ENCODE measurements at regions not wholly inside any gene's neighbourhood (a gene's known extent, or its start where the extent isn't known, plus 50 kb on each side); places are given as distances from the start of the nearest gene placed in this dataset.
A peak's percentile ranks its signal among the peaks of the same experiment; 100 is the strongest.

- no peak for DNase-seq (ENCODE audit: low read depth, low spot score)
- TF ChIP-seq, protein P1, sequence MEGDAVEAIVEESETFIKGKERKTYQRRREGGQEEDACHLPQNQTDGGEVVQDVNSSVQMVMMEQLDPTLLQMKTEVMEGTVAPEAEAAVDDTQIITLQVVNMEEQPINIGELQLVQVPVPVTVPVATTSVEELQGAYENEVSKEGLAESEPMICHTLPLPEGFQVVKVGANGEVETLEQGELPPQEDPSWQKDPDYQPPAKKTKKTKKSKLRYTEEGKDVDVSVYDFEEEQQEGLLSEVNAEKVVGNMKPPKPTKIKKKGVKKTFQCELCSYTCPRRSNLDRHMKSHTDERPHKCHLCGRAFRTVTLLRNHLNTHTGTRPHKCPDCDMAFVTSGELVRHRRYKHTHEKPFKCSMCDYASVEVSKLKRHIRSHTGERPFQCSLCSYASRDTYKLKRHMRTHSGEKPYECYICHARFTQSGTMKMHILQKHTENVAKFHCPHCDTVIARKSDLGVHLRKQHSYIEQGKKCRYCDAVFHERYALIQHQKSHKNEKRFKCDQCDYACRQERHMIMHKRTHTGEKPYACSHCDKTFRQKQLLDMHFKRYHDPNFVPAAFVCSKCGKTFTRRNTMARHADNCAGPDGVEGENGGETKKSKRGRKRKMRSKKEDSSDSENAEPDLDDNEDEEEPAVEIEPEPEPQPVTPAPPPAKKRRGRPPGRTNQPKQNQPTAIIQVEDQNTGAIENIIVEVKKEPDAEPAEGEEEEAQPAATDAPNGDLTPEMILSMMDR (IDR thresholded peaks at IDR 0.05; ENCODE audit: low read depth, low read length): no peak
- Histone ChIP-seq H3K27ac (ENCODE audit: low read depth, low read length) (no peak overlapping the region), H3K4me3 (ENCODE audit: low read depth, low read length) (no peak overlapping the region), H3K9me3 (ENCODE audit: control insufficient read depth, insufficient read depth, low read length) (no peaks in the 10 kb centered on the region), H3K27me3 (ENCODE audit: control insufficient read depth, insufficient read depth, low read length) (no peaks in the 10 kb centered on the region)
- ChIA-PET CTCF (no interaction called here), POLR2A (no interaction called here)
These were observed 68.6 kb upstream of the EPHA3 start for GRCh38 chr3:89038869-89039268.

DNA sequence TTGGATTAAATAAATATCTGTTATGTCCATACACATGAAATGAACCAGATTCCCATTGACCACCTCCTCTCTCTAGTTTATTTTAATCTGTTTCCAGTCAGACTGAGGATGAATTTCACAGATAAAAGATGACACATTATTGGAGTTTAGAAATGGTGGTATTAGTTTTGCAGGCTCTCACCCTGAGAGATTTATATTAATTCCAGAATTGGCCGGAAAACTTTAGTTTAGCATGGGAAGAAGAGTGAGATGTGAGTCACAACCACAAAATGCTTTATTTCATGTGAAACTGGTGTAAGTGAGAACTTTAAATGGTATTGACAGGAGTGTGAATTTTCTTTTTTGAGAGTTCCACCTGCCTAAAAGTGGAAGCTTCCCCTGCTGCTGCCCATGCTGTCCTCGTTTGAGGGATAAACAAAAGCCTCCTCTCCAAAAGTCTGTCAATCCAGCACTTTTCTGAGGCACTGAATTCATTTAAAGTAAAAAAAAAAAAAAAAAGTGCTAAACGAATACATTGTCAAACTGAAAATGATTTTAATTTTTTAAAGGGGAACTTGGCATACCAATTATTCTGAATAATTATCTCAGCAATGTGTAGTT is 65.1 kb upstream of the EPHA3 start:
- ChIA-PET CTCF (no interaction called here), POLR2A (no interaction called here)
- no peak overlapping the region for H3K4me3 ChIP-seq (ENCODE audit: low read depth, low read length)
- no peak overlapping the region for H3K27ac ChIP-seq (ENCODE audit: low read depth, low read length)
- no peak for DNase-seq (ENCODE audit: low read depth, low spot score)
- TF ChIP-seq, protein P1 (IDR thresholded peaks at IDR 0.05; ENCODE audit: low read depth, low read length): no peak
- H3K27me3 ChIP-seq (ENCODE audit: control insufficient read depth, insufficient read depth, low read length): no peaks in the 10 kb centered on the region
- H3K9me3 ChIP-seq (ENCODE audit: control insufficient read depth, insufficient read depth, low read length): no peaks in the 10 kb centered on the region

- no peaks in the 10 kb centered on the region for H3K9me3 ChIP-seq (ENCODE audit: control insufficient read depth, insufficient read depth, low read length)
- no peak for DNase-seq (ENCODE audit: low read depth, low spot score)
- TF ChIP-seq, protein P1 (IDR thresholded peaks at IDR 0.05; ENCODE audit: low read depth, low read length): no peak
- CTCF ChIA-PET: no interaction called here
- POLR2A ChIA-PET: no interaction called here
- no peak overlapping the region for H3K4me3 ChIP-seq (ENCODE audit: low read depth, low read length)
- no peaks in the 10 kb centered on the region for H3K27me3 ChIP-seq (ENCODE audit: control insufficient read depth, insufficient read depth, low read length)
- no peak overlapping the region for H3K27ac ChIP-seq (ENCODE audit: low read depth, low read length)
These were observed 64.0 kb upstream of the EPHA3 start for GRCh38 chr3:89043406-89043932.

GRCh38 chr3:89046661-89047060 is 60.8 kb upstream of the EPHA3 start:
- CTCF ChIA-PET: interaction anchor here (0.6 kb wide), 1 partner anchor 18 kb away, joined by 6 read pairs; no protein-coding TSS in a partner anchor

GRCh38 chr3:89049119-89049518 is 58.3 kb upstream of the EPHA3 start:
- Histone ChIP-seq H3K27ac (ENCODE audit: low read depth, low read length) (no peak overlapping the region), H3K9me3 (ENCODE audit: control insufficient read depth, insufficient read depth, low read length) (no peaks in the 10 kb centered on the region), H3K27me3 (ENCODE audit: control insufficient read depth, insufficient read depth, low read length) (no peaks in the 10 kb centered on the region), H3K4me3 (ENCODE audit: low read depth, low read length) (no peak overlapping the region)
- POLR2A ChIA-PET: no interaction called here
- no peak for DNase-seq (ENCODE audit: low read depth, low spot score)
- TF ChIP-seq, protein P1 (IDR thresholded peaks at IDR 0.05; ENCODE audit: low read depth, low read length): peak; percentile 44
- CTCF ChIA-PET: no interaction called here

More at GRCh38 chr3:89046661-89047060, 60.8 kb upstream of the EPHA3 start:
- Histone ChIP-seq H3K27me3 (ENCODE audit: control insufficient read depth, insufficient read depth, low read length) (no peaks in the 10 kb centered on the region), H3K4me3 (ENCODE audit: low read depth, low read length) (no peak overlapping the region), H3K27ac (ENCODE audit: low read depth, low read length) (no peak overlapping the region), H3K9me3 (ENCODE audit: control insufficient read depth, insufficient read depth, low read length) (no peaks in the 10 kb centered on the region)
- POLR2A ChIA-PET: no interaction called here
- TF ChIP-seq, protein P1 (IDR thresholded peaks at IDR 0.05; ENCODE audit: low read depth, low read length): no peak
- DNase-seq (ENCODE audit: low read depth, low spot score): no peak

Measured in AG04450 (cell line).